Upper lobe of left lung (tissue), 6 donors: ENCODE measurements at regions not wholly inside any gene's neighbourhood (a gene's known extent, or its start where the extent isn't known, plus 50 kb on each side); places are given as distances from the start of the nearest gene placed in this dataset.
A peak's percentile ranks its signal among the peaks of the same experiment; 100 is the strongest.

Experiments
- ATAC-seq, 2 donors: fragments of 200-7000 bp; cut with Tn5 transposase; one replicate each; pipeline ENCODE4 v1.9.1; 2022; ENCODE audit warnings: mild to moderate bottlenecking in 2 of 2, moderate library complexity in 2 of 2; ENCODE audit not compliant: low FRiP score in 2 of 2
- DNase-seq, 2 donors: peaks; one replicate each; pipeline ENCODE4 v3.0.0-alpha.2; 2019 to 2020
- H3K27ac ChIP-seq, 4 donors: fragments of 200-600 bp; sonication (generic); one replicate each; pipeline ENCODE4 v1.5.1; 2016 to 2019
- H3K27me3 ChIP-seq, 4 donors: fragments of 200-600 bp; sonication (generic); one replicate each; pipeline ENCODE4 v1.5.1; 2017 to 2019
- H3K36me3 ChIP-seq, 4 donors: fragments of 200-600 bp; sonication (generic); one replicate each; pipeline ENCODE4 v1.5.1; 2016 to 2019
- H3K4me1 ChIP-seq, 4 donors: fragments of 200-600 bp; sonication (generic); one replicate each; pipeline ENCODE4 v1.5.1; 2018 to 2019
- H3K4me3 ChIP-seq, 4 donors: fragments of 200-600 bp; sonication (generic); one replicate each; pipeline ENCODE4 v1.5.1; 2017 to 2019; ENCODE audit warnings: mild to moderate bottlenecking in 2 of 4, moderate library complexity in 1 of 4
- H3K9me3 ChIP-seq, 4 donors: fragments of 200-600 bp; sonication (generic); one replicate each; pipeline ENCODE4 v1.5.1; 2018 to 2019
- EP300 ChIP-seq, 4 donors: sonication (generic); formaldehyde crosslinking; IDR thresholded peaks; one replicate each; pipeline ENCODE4 v1.5.1; 2017; ENCODE audit warnings: antibody characterized with exemption in 4 of 4, control low read depth in 2 of 4
- POLR2A ChIP-seq, 4 donors: fragments of 450-650 bp; IDR thresholded peaks; one replicate each; pipeline ENCODE4 v1.5.1; 2016 to 2017; ENCODE audit warnings: antibody characterized with exemption in 4 of 4, mild to moderate bottlenecking in 2 of 4
- POLR2AphosphoS5 ChIP-seq, 2 donors: sonication (generic); formaldehyde crosslinking; IDR thresholded peaks; one replicate each; pipeline ENCODE4 v1.5.1; 2017; ENCODE audit warnings: antibody characterized with exemption in 2 of 2
- WGBS, 2 donors: methylation state at CpG; one replicate each; pipeline ENCODE4 v1.1.5; 2017 to 2018; 5-methylcytosine and 5-hydroxymethylcytosine counted together
- TF ChIP-seq, protein P1 (sequence below), 6 experiments: fragments of 450-650 bp in 4 of 6; fragments of 200-600 bp in 2 of 6; sonication (generic) in 2 of 6; IDR thresholded peaks; one replicate each; pipeline ENCODE4 v1.5.1; 2016 to 2019; ENCODE audit warnings: antibody characterized with exemption in 6 of 6
- donor health status: DM: no; HTN: no; CAD: no; lungs with moderate emphysema.
- donor health status: DM: no; HTN: yes; CAD: no; lungs with severe emphysema.

DNA sequence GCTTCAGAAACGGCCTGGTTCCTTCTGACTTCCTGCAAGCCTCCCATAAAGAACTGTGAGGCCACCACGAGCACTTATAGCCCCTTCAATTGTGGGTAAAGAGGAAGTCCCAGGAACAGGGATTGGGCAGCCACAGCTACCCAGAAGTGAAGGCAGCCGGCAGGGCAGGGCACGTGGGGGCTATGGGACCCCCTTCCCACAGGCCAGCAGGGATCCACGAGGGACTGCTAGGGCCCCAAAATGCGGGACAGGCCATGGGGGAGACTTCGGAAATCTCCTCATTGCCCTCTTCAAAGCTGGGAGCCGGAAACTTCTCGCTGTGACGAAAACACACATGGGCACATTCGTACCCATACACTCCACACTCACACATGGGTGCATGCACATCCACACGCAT is 196.1 kb upstream of the SALL3 start:
- no peak overlapping the region for H3K27ac ChIP-seq
- no peak for DNase-seq

DNA sequence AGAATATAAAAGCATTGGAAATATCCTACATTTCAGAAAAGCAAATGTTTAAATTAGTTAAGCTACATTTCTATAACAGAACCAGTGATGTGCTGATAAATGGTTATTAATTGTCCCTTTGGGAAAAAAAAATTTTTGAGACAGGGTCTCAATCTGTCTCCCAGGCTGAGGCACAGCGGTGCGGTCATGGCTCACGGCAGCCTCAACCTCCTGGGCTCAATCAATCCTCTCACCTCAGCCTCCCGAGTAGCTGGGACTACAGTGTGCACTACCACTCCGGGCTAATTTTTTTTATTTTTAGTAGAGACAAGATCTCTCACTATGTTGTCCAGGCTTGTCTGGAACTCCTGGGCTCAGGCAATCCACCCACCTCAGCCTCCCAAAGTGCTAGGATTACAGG is 194.8 kb upstream of the SALL3 start:
- H3K27me3 ChIP-seq: no peaks in the 10 kb centered on the region
- no peak overlapping the region for H3K27ac ChIP-seq
- no peak for DNase-seq
- ATAC-seq: no peak
- no peaks in the 10 kb centered on the region for H3K4me1 ChIP-seq
- no peak overlapping the region for H3K4me3 ChIP-seq
- TF ChIP-seq POLR2AphosphoS5 (IDR thresholded peaks at IDR 0.05) (no peak), POLR2A (IDR thresholded peaks at IDR 0.05) (no peak), EP300 (IDR thresholded peaks at IDR 0.05) (no peak)
- H3K36me3 ChIP-seq: no peaks in the 10 kb centered on the region
- H3K9me3 ChIP-seq: no peaks in the 10 kb centered on the region
- whole genome bisulfite sequencing, 2 donors: 93 to 94% methylated on average over 5 of the region's 5 CpGs

More for the DNA sequence above, 196.1 kb upstream of the SALL3 start:
- H3K36me3 ChIP-seq: no peaks in the 10 kb centered on the region
- no peak for ATAC-seq
- no peaks in the 10 kb centered on the region for H3K4me1 ChIP-seq
- no peak for TF ChIP-seq POLR2A (IDR thresholded peaks at IDR 0.05)
- no peak for TF ChIP-seq EP300 (IDR thresholded peaks at IDR 0.05)
- TF ChIP-seq, protein P1, sequence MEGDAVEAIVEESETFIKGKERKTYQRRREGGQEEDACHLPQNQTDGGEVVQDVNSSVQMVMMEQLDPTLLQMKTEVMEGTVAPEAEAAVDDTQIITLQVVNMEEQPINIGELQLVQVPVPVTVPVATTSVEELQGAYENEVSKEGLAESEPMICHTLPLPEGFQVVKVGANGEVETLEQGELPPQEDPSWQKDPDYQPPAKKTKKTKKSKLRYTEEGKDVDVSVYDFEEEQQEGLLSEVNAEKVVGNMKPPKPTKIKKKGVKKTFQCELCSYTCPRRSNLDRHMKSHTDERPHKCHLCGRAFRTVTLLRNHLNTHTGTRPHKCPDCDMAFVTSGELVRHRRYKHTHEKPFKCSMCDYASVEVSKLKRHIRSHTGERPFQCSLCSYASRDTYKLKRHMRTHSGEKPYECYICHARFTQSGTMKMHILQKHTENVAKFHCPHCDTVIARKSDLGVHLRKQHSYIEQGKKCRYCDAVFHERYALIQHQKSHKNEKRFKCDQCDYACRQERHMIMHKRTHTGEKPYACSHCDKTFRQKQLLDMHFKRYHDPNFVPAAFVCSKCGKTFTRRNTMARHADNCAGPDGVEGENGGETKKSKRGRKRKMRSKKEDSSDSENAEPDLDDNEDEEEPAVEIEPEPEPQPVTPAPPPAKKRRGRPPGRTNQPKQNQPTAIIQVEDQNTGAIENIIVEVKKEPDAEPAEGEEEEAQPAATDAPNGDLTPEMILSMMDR (IDR thresholded peaks at IDR 0.05): no peak
- no peak for TF ChIP-seq POLR2AphosphoS5 (IDR thresholded peaks at IDR 0.05)
- H3K9me3 ChIP-seq: no peaks in the 10 kb centered on the region
- H3K4me3 ChIP-seq: no peak overlapping the region
- H3K27me3 ChIP-seq: no peaks in the 10 kb centered on the region
- whole genome bisulfite sequencing, 2 donors: 74 to 76% methylated on average over 12 of the region's 12 CpGs

DNA sequence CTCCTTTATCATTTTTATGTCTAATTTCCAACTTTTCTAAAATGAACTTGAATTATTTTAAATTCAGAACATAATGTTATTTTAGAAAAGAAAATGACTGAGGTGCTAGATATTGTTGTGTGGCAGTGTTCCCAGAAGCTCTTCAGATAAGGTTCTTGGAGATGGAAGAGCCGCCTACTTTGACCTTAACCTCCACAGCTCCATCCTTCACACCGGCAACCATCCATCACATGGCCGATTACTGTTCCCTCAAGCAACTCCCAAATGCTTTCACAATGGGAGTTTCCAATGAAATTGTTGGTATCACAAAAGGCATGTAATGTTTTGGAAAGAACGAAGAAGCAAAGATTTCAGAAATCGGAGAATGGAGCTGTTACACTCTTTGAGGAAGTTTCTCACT is 193.9 kb upstream of the SALL3 start:
- ATAC-seq (no peak), DNase-seq (no peak)
- Histone ChIP-seq H3K36me3 (no peaks in the 10 kb centered on the region), H3K27me3 (no peaks in the 10 kb centered on the region), H3K4me3 (no peak overlapping the region), H3K9me3 (no peaks in the 10 kb centered on the region), H3K27ac (no peak overlapping the region), H3K4me1 (no peaks in the 10 kb centered on the region)
- TF ChIP-seq POLR2AphosphoS5 (IDR thresholded peaks at IDR 0.05): no peak
- TF ChIP-seq EP300 (IDR thresholded peaks at IDR 0.05): no peak
- TF ChIP-seq POLR2A (IDR thresholded peaks at IDR 0.05): no peak
- TF ChIP-seq, protein P1 (IDR thresholded peaks at IDR 0.05): no peak
- 79 to 83% methylated on average over 5 of the region's 5 CpGs for WGBS, 2 donors

DNA sequence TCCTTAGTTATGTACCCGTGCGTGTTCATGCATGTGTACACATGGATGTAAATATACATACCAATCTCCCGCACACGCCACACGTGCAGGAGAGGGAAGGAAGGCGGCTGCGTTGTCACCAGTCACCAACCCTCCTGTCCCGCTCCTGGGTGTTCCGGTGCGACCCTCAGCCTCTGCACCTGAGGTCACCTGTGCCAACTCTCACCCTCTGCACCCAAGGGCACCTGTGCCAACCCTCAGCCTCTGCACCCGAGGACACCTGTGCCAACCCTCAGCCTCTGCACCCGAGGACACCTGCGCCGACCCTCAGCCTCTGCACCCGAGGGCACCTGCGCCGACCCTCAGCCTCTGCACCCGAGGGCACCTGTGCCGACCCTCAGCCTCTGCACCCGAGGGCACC is 192.8 kb upstream of the SALL3 start:
- no peak for ATAC-seq
- no peak overlapping the region for H3K27ac ChIP-seq
- H3K27me3 ChIP-seq: no peaks in the 10 kb centered on the region
- no peaks in the 10 kb centered on the region for H3K4me1 ChIP-seq
- H3K4me3 ChIP-seq: no peak overlapping the region
- 87 to 91% methylated on average over 14 of the region's 20 CpGs for WGBS, 2 donors
- no peaks in the 10 kb centered on the region for H3K36me3 ChIP-seq
- peak in 1 of 2 donors; percentile 18 for DNase-seq
- H3K9me3 ChIP-seq: no peaks in the 10 kb centered on the region
- TF ChIP-seq POLR2AphosphoS5 (IDR thresholded peaks at IDR 0.05): no peak
- TF ChIP-seq, protein P1 (IDR thresholded peaks at IDR 0.05): no peak
- TF ChIP-seq POLR2A (IDR thresholded peaks at IDR 0.05): no peak
- TF ChIP-seq EP300 (IDR thresholded peaks at IDR 0.05): no peak

DNA sequence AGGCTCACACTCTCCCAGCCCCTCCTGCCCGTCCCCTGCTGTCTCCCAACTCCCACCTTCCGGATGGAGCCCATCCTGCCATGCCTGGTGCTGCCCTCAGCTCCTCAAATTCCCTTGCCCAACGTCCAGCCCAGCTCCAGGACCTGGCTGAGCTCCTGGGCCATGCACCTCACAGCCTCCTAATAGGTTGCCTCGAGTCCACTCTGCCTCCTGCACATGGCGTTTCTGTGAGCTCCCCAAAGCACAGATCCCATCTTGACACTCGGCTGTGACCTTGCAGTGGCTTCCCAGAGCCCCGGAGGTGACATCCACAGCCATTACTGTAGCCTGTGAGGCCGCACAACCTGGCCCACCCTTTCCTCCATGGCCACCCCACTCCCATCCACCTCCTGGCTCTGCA is 191.9 kb upstream of the SALL3 start:
- ATAC-seq (no peak), DNase-seq (no peak)
- Histone ChIP-seq H3K27ac (no peak overlapping the region), H3K4me3 (no peak overlapping the region), H3K27me3 (no peaks in the 10 kb centered on the region), H3K36me3 (no peaks in the 10 kb centered on the region), H3K9me3 (no peaks in the 10 kb centered on the region), H3K4me1 (no peaks in the 10 kb centered on the region)
- 71 to 74% methylated on average over 7 to 8 of the region's 8 CpGs for WGBS, 2 donors
- TF ChIP-seq POLR2A (IDR thresholded peaks at IDR 0.05) (no peak), EP300 (IDR thresholded peaks at IDR 0.05) (no peak), POLR2AphosphoS5 (IDR thresholded peaks at IDR 0.05) (no peak)
- TF ChIP-seq, protein P1 (IDR thresholded peaks at IDR 0.05): no peak
